Activated CD8-positive, alpha-beta T cell treated with anti-CD3 and anti-CD28 coated beads for 36 hours (primary cell): ENCODE measurements at regions not wholly inside any gene's neighbourhood (a gene's known extent, or its start where the extent isn't known, plus 50 kb on each side); places are given as distances from the start of the nearest gene placed in this dataset.

Experiments
- ATAC-seq: fragments of 200-7000 bp; cut with Tn5 transposase; one replicate; pipeline ENCODE4 v1.10.0; 2021; ENCODE audit warnings: mild to moderate bottlenecking, moderate library complexity
- CTCF ChIA-PET: fragments of 350-600 bp; sonication (Branson Sonifier 250); formaldehyde crosslinking; loops from one replicate; lab custom pipeline; 2021; ENCODE audit warnings: antibody characterized with exemption; lab: Charles Lee
- POLR2A ChIA-PET: fragments of 350-600 bp; sonication (Branson Sonifier 250); formaldehyde crosslinking; loops from one replicate; lab custom pipeline; 2021; ENCODE audit warnings: antibody characterized with exemption; lab: Charles Lee
- DNase-seq: peaks from one replicate; pipeline ENCODE4 v3.0.0-alpha.2; 2020
- H3K27ac Mint-ChIP-seq: one replicate; pipeline ENCODE4 v1.8.0; 2021; ENCODE audit warnings: mild to moderate bottlenecking, mixed read lengths
- H3K27me3 Mint-ChIP-seq: one replicate; pipeline ENCODE4 v1.8.0; 2021; ENCODE audit warnings: mixed read lengths
- H3K36me3 Mint-ChIP-seq: one replicate; pipeline ENCODE4 v1.8.0; 2021; ENCODE audit warnings: low read depth, mixed read lengths
- H3K4me1 Mint-ChIP-seq: one replicate; pipeline ENCODE4 v1.8.0; 2021; ENCODE audit warnings: low read depth, mixed read lengths
- H3K4me3 Mint-ChIP-seq: one replicate; pipeline ENCODE4 v1.8.0; 2021; ENCODE audit warnings: mild to moderate bottlenecking, moderate library complexity, mixed read lengths
- H3K9me3 Mint-ChIP-seq: one replicate; pipeline ENCODE4 v1.8.0; 2021; ENCODE audit warnings: mixed read lengths
- CTCF ChIP-seq: fragments of 200-600 bp; IDR thresholded peaks from one replicate; pipeline ENCODE4 v1.8.0; 2022; ENCODE audit warnings: antibody characterized with exemption, mild to moderate bottlenecking
- intact Hi-C: fragments of 100-400 bp; cut with micrococcal nuclease; formaldehyde crosslinking; loops from one replicate; pipeline ENCODE4 v1.10.0; 2022

- Mint-ChIP-seq H3K9me3 (peaks cover 6% of the 10 kb centered on the region), H3K4me1 (no peaks in the 10 kb centered on the region), H3K4me3 (no peak overlapping the region), H3K27me3 (no peaks in the 10 kb centered on the region), H3K36me3 (no peaks in the 10 kb centered on the region), H3K27ac (no peak overlapping the region)
- intact Hi-C loops, result no loop called here
- no peak for DNase-seq
- CTCF ChIA-PET, result no interaction called here
- ATAC-seq, result no peak
- no peak for TF ChIP-seq CTCF
- POLR2A ChIA-PET, result no interaction called here
Observed at GRCh38 chr3:145581694-145582093, 579.3 kb downstream of the PLOD2 start.

- H3K27me3 Mint-ChIP-seq, result no peaks in the 10 kb centered on the region
- intact Hi-C loops, result no loop called here
- no peaks in the 10 kb centered on the region for H3K4me1 Mint-ChIP-seq
- H3K4me3 Mint-ChIP-seq, result no peak overlapping the region
- TF ChIP-seq CTCF, result no peak
- no peak for ATAC-seq
- CTCF ChIA-PET, result no interaction called here
- H3K9me3 Mint-ChIP-seq, result peaks cover 5% of the 10 kb centered on the region
- H3K27ac Mint-ChIP-seq, result no peak overlapping the region
- H3K36me3 Mint-ChIP-seq, result no peaks in the 10 kb centered on the region
- DNase-seq, result no peak
- POLR2A ChIA-PET, result interaction anchor here (0.6 kb wide), 1 partner anchor 580 kb away, joined by 3 read pairs; no protein-coding TSS in a partner anchor
Observed at GRCh38 chr3:145604851-145605250, 556.1 kb downstream of the PLOD2 start.

- CTCF ChIA-PET, result no interaction called here
- DNase-seq (no peak), ATAC-seq (no peak)
- TF ChIP-seq CTCF, result no peak
- H3K27ac Mint-ChIP-seq, result no peak overlapping the region
- POLR2A ChIA-PET, result no interaction called here
- H3K9me3 Mint-ChIP-seq, result peaks cover 1% of the 10 kb centered on the region
- H3K27me3 Mint-ChIP-seq, result no peaks in the 10 kb centered on the region
- H3K36me3 Mint-ChIP-seq, result no peaks in the 10 kb centered on the region
- no peak overlapping the region for H3K4me3 Mint-ChIP-seq
- intact Hi-C loops, result no loop called here
- H3K4me1 Mint-ChIP-seq, result no peaks in the 10 kb centered on the region
Observed at GRCh38 chr3:145620002-145620401, 541.0 kb downstream of the PLOD2 start.

- POLR2A ChIA-PET, result no interaction called here
- Mint-ChIP-seq H3K4me1 (no peaks in the 10 kb centered on the region), H3K36me3 (no peaks in the 10 kb centered on the region), H3K4me3 (no peak overlapping the region), H3K27me3 (no peaks in the 10 kb centered on the region), H3K27ac (no peak overlapping the region), H3K9me3 (peaks cover 1% of the 10 kb centered on the region)
- DNase-seq (no peak), ATAC-seq (no peak)
- intact Hi-C loops, result no loop called here
- no peak for TF ChIP-seq CTCF
- CTCF ChIA-PET, result no interaction called here
Observed at GRCh38 chr3:145620486-145620885, 540.5 kb downstream of the PLOD2 start.

GRCh38 chr3:145623349-145623748, 537.6 kb downstream of the PLOD2 start:
- POLR2A ChIA-PET, result no interaction called here
- DNase-seq, result no peak
- H3K9me3 Mint-ChIP-seq, result no peaks in the 10 kb centered on the region
- H3K27ac Mint-ChIP-seq, result no peak overlapping the region
- intact Hi-C loops, result no loop called here
- no peak for TF ChIP-seq CTCF
- ATAC-seq, result no peak
- no peaks in the 10 kb centered on the region for H3K36me3 Mint-ChIP-seq
- no peak overlapping the region for H3K4me3 Mint-ChIP-seq
- CTCF ChIA-PET, result no interaction called here
- no peaks in the 10 kb centered on the region for H3K4me1 Mint-ChIP-seq
- no peaks in the 10 kb centered on the region for H3K27me3 Mint-ChIP-seq
